ENCODE measurements at regions not wholly inside any gene's neighbourhood (a gene's known extent, or its start where the extent isn't known, plus 50 kb on each side); places are given as distances from the start of the nearest gene placed in this dataset.

DNA sequence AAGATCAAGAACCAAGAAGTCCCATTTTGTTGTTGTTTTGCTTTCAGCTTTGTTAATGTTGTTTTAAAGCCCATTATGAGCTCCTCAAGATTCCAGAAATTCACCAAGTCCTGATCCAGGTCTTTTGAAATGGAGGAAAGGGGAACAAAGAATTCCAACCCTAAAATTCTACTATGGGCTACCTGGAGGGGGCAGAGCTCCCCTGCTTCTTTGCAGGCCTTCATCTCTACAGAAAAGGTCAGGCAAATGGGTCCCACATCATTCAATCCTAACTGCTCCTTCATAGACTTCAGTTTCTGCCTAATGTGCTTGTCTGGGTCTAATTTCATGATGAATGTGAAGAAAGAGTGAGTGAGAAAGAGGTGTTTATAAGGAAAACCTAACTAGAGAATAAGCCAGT, 375.5 kb downstream of the TOX3 start:
- no peak for DNase-seq (ENCODE audit: low spot score)
- no peak overlapping the region for H3K4me3 Mint-ChIP-seq (ENCODE audit: unreplicated experiment)
- TF ChIP-seq, protein P1, sequence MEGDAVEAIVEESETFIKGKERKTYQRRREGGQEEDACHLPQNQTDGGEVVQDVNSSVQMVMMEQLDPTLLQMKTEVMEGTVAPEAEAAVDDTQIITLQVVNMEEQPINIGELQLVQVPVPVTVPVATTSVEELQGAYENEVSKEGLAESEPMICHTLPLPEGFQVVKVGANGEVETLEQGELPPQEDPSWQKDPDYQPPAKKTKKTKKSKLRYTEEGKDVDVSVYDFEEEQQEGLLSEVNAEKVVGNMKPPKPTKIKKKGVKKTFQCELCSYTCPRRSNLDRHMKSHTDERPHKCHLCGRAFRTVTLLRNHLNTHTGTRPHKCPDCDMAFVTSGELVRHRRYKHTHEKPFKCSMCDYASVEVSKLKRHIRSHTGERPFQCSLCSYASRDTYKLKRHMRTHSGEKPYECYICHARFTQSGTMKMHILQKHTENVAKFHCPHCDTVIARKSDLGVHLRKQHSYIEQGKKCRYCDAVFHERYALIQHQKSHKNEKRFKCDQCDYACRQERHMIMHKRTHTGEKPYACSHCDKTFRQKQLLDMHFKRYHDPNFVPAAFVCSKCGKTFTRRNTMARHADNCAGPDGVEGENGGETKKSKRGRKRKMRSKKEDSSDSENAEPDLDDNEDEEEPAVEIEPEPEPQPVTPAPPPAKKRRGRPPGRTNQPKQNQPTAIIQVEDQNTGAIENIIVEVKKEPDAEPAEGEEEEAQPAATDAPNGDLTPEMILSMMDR (IDR thresholded peaks at IDR 0.05), result no peak
- no peak overlapping the region for H3K27ac Mint-ChIP-seq (ENCODE audit: unreplicated experiment)
- peaks cover 8% of the 10 kb centered on the region for H3K9me3 Mint-ChIP-seq (ENCODE audit: low read depth)
- no peaks in the 10 kb centered on the region for H3K4me1 Mint-ChIP-seq (ENCODE audit: low read depth)
- no peaks in the 10 kb centered on the region for H3K36me3 Mint-ChIP-seq (ENCODE audit: low read depth)
- H3K27me3 Mint-ChIP-seq (ENCODE audit: low read depth), result no peaks in the 10 kb centered on the region

DNA sequence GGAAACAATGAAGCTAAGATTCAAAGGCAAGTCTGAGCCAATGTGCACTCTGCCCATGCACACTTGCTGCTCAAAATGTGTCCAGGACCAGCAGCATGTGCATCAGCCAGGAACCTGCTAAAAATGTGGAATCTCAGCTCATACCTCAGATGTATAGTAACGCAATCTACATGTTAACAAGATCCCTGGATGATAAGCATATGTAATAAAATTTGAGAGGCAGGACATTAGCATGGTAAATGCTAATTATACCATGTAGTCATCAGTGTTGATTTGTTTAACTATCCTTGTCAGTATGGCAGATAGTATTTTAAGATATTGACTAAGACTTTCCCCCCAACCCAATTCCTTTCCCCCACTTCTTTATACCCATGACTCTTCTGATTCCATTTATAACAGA, 379.6 kb downstream of the TOX3 start:
- DNase-seq (ENCODE audit: low spot score), result no peak
- TF ChIP-seq, protein P1 (IDR thresholded peaks at IDR 0.05), result no peak
- no peaks in the 10 kb centered on the region for H3K4me1 Mint-ChIP-seq (ENCODE audit: low read depth)
- H3K36me3 Mint-ChIP-seq (ENCODE audit: low read depth), result no peaks in the 10 kb centered on the region
- no peaks in the 10 kb centered on the region for H3K27me3 Mint-ChIP-seq (ENCODE audit: low read depth)
- H3K9me3 Mint-ChIP-seq (ENCODE audit: low read depth), result peaks cover 8% of the 10 kb centered on the region
- H3K4me3 Mint-ChIP-seq (ENCODE audit: unreplicated experiment), result no peak overlapping the region
- H3K27ac Mint-ChIP-seq (ENCODE audit: unreplicated experiment), result no peak overlapping the region

DNA sequence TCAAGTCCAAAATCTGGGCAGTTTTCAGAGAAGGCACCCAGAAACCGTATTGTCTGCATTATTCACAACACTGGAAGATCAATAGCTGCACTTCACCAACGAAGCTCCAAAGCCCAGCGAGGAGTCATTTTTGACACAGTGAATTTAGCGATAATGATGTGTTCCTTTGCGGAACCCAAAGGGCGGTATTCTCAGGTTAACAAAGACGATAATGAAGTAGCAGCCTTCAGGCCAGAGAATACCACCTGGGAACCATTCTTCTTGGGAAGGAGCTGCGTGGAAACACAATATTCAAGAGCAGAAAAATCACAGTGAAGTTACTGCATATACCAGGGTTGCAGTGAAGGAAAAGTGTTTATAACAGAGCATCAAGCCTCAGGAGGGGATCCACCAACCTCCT, 381.0 kb downstream of the TOX3 start:
- H3K36me3 Mint-ChIP-seq (ENCODE audit: low read depth), result no peaks in the 10 kb centered on the region

DNA sequence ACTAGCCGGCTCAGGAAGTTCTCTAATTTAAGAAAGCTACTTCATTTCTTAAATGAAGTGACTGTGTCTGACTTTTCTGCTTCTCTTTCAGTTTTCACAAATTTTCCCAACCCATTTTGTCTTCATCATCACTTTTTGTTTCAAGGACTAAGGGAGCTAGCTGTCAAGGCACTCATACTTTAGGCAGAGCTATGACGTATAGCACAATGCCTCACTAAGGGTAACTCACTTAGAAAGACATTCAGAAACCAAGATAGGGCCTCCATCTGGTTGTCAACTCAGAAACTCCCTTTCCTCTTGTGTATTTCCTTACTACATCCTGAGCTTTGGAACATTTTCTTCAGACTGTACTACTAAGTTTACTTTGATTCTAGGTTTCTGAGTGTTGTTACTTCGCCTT, 397.9 kb downstream of the TOX3 start:
- TF ChIP-seq, protein P1 (IDR thresholded peaks at IDR 0.05), result no peak
- no peaks in the 10 kb centered on the region for H3K9me3 Mint-ChIP-seq (ENCODE audit: low read depth)

More for the DNA sequence above, 381.0 kb downstream of the TOX3 start:
- H3K9me3 Mint-ChIP-seq (ENCODE audit: low read depth), result peaks cover 5% of the 10 kb centered on the region
- no peak for DNase-seq (ENCODE audit: low spot score)
- no peaks in the 10 kb centered on the region for H3K4me1 Mint-ChIP-seq (ENCODE audit: low read depth)
- TF ChIP-seq, protein P1 (IDR thresholded peaks at IDR 0.05), result no peak
- no peak overlapping the region for H3K27ac Mint-ChIP-seq (ENCODE audit: unreplicated experiment)
- no peaks in the 10 kb centered on the region for H3K27me3 Mint-ChIP-seq (ENCODE audit: low read depth)
- no peak overlapping the region for H3K4me3 Mint-ChIP-seq (ENCODE audit: unreplicated experiment)

DNA sequence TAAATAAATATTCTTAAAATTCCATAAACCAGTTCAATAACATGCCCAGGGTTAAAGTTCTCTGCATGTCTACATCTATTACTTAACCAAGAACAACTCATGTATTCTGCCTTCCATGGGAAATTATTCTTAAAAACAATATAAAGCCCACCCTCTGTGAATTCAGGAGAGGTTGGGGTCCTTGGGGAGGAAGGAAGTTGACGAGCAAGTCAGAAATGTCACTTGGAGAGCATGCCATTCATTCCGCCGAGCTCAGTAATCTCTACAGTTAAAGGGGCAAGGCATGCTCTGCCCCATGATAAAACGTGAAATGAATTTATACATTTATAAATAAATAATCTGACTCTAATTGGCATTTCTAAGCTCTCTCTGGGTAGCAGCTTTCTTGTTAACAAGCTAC, 405.1 kb downstream of the TOX3 start:
- H3K27me3 Mint-ChIP-seq (ENCODE audit: low read depth), result no peaks in the 10 kb centered on the region
- H3K27ac Mint-ChIP-seq (ENCODE audit: unreplicated experiment), result peak overlapping the region; percentile 76
- no peaks in the 10 kb centered on the region for H3K36me3 Mint-ChIP-seq (ENCODE audit: low read depth)
- no peak for DNase-seq (ENCODE audit: low spot score)
- H3K4me3 Mint-ChIP-seq (ENCODE audit: unreplicated experiment), result peak overlapping the region; percentile 33
- H3K9me3 Mint-ChIP-seq (ENCODE audit: low read depth), result peaks cover 5% of the 10 kb centered on the region
- TF ChIP-seq, protein P1 (IDR thresholded peaks at IDR 0.05), result no peak
- peaks cover 34% of the 10 kb centered on the region for H3K4me1 Mint-ChIP-seq (ENCODE audit: low read depth)

More for the DNA sequence above, 397.9 kb downstream of the TOX3 start:
- Mint-ChIP-seq H3K27ac (ENCODE audit: unreplicated experiment) (no peak overlapping the region), H3K36me3 (ENCODE audit: low read depth) (no peaks in the 10 kb centered on the region), H3K27me3 (ENCODE audit: low read depth) (no peaks in the 10 kb centered on the region), H3K4me3 (ENCODE audit: unreplicated experiment) (no peak overlapping the region), H3K4me1 (ENCODE audit: low read depth) (peaks cover 5% of the 10 kb centered on the region)
- DNase-seq (ENCODE audit: low spot score), result no peak

All from chondrocyte (in vitro differentiated cells).